ENCODE measurements at regions not wholly inside any gene's neighbourhood (a gene's known extent, or its start where the extent isn't known, plus 50 kb on each side); places are given as distances from the start of the nearest gene placed in this dataset.

DNA sequence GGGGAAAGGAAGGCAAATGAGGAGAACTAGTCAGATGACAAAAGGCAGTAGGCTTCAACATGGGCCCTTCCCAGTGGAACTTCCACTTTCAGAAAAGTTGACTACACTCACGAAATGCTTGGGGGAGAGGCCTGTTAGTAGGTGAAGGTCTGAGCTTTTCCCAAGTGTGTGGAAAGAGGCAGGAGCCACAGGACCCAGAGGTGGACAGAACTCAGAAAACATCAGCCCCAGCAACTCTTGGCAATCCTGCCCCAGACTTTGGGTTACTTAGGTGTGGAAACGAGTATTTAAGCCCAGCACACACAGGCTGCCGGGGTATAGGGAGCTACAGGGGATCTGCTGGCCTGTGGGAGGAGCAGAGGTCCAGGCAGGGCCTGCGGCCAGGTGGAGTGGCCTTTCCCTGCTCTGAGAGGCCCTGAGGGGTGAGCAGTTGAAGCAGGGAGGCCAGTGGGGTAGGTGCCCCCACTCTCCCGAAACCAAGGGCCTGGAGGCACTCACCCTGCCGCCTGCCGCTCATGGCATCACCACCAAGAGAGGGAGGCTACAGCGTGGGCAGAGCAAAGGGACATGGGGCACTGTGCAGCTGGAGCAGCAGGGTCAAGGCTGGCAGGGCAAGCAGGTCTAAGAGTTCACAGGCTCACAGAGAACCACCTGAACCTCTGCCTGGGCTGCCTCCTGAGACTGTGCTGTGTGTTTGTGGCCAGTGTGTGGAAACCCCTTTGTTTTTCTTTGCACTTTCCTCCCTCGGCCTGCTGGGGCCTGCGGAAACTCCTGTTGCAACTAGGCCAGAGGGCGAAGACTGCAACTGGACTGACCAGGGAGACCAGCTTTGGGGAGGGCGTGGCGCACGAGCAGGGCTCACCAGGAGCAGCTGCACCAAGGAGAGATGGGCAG, 130.7 kb upstream of the SERTAD2 start:
- Histone ChIP-seq H3K27me3 (ENCODE audit: control insufficient read depth, insufficient read depth, low read length) (no peaks in the 10 kb centered on the region), H3K36me3 (ENCODE audit: control insufficient read depth, insufficient read depth, low read length) (no peaks in the 10 kb centered on the region), H3K4me3 (ENCODE audit: low read length) (no peak overlapping the region), H3K4me1 (ENCODE audit: control insufficient read depth, insufficient read depth, low read length) (no peaks in the 10 kb centered on the region), H3K27ac (ENCODE audit: low read length) (no peak overlapping the region), H3K9me3 (ENCODE audit: control insufficient read depth, low read depth, low read length) (no peaks in the 10 kb centered on the region)
- WGBS (ENCODE audit: insufficient coverage, low lambda C conversion rate), result no CpG with 5 or more reads among the region's 14 CpGs
- no peak for DNase-seq

DNA sequence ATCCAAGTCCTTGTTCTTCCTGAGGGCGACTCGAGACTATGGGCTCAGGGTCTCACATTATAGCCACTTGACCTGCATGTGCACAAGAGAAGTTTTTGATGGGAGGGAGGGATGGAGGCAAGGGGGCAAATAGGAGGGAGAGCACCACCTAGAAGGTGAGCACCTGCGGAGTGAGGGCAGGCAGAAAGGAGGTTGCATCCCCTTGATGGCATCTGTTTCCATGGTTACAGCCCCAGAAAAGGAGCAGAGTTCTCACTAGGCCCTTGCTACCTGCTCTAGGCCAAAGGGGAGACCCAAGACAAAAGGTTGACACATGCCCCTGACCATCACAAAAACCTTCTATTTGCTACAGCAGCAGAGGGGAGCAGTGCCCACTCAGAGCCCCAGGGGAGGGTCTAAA, 131.5 kb upstream of the SERTAD2 start:
- Histone ChIP-seq H3K27ac (ENCODE audit: low read length) (no peak overlapping the region), H3K36me3 (ENCODE audit: control insufficient read depth, insufficient read depth, low read length) (no peaks in the 10 kb centered on the region), H3K9me3 (ENCODE audit: control insufficient read depth, low read depth, low read length) (no peaks in the 10 kb centered on the region), H3K4me3 (ENCODE audit: low read length) (no peak overlapping the region), H3K4me1 (ENCODE audit: control insufficient read depth, insufficient read depth, low read length) (no peaks in the 10 kb centered on the region), H3K27me3 (ENCODE audit: control insufficient read depth, insufficient read depth, low read length) (no peaks in the 10 kb centered on the region)
- no peak for DNase-seq
- no CpG with 5 or more reads among the region's 3 CpGs for WGBS (ENCODE audit: insufficient coverage, low lambda C conversion rate)

DNA sequence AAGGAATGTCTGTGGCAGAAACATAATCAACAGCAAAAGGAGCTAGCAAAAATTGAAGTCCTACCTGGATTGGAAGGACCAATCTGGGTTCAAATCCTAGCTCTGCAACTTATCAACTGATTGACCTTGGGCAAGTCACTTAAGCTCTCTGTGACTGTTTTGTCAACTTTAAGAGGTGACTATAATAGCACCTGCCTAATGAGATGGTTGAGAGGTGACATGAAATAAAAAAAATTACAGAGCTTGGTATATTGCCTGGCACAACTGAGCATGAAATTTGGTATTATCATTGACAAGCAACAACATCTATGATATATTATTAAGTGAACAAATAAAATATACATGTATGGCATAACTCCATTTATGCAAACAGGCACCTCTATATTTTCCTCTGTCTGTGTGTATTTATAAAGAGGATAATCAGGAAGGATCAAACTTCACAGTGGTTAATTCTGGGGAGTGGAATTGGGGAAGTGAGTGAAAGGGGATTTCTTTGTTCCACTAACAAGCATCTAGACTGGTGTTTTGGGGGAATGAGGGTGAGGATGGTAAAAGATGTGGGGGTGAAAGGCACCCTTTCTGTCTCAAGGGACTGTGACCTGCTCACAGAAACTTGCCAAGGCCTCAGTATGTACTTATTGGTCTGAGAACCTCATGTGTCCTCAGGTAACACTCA, 132.8 kb upstream of the SERTAD2 start:
- Histone ChIP-seq H3K27ac (ENCODE audit: low read length) (no peak overlapping the region), H3K36me3 (ENCODE audit: control insufficient read depth, insufficient read depth, low read length) (no peaks in the 10 kb centered on the region), H3K9me3 (ENCODE audit: control insufficient read depth, low read depth, low read length) (no peaks in the 10 kb centered on the region), H3K27me3 (ENCODE audit: control insufficient read depth, insufficient read depth, low read length) (no peaks in the 10 kb centered on the region), H3K4me3 (ENCODE audit: low read length) (no peak overlapping the region), H3K4me1 (ENCODE audit: control insufficient read depth, insufficient read depth, low read length) (no peaks in the 10 kb centered on the region)
- DNase-seq, result no peak

DNA sequence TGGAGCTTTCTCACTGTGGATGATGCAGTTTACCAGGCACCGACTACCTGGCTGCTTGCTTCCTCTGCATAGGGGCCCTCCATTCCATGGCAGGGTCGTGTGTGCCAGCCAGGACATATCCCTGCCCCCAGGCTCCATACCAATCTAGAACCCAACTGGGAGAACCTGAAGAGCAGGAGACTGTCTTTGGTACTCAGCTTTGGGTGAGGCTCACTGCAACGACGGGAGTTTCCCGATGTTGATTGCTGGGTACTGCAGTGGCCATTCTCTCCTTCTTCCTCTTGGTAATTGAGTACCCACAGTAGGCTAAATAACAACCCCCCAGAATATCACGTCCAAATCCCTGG, 133.3 kb upstream of the SERTAD2 start:
- DNase-seq, result no peak
- Histone ChIP-seq H3K36me3 (ENCODE audit: control insufficient read depth, insufficient read depth, low read length) (no peaks in the 10 kb centered on the region), H3K9me3 (ENCODE audit: control insufficient read depth, low read depth, low read length) (no peaks in the 10 kb centered on the region), H3K4me3 (ENCODE audit: low read length) (no peak overlapping the region), H3K27ac (ENCODE audit: low read length) (no peak overlapping the region), H3K27me3 (ENCODE audit: control insufficient read depth, insufficient read depth, low read length) (no peaks in the 10 kb centered on the region), H3K4me1 (ENCODE audit: control insufficient read depth, insufficient read depth, low read length) (no peaks in the 10 kb centered on the region)
- WGBS (ENCODE audit: insufficient coverage, low lambda C conversion rate), result no CpG with 5 or more reads among the region's 6 CpGs

DNA sequence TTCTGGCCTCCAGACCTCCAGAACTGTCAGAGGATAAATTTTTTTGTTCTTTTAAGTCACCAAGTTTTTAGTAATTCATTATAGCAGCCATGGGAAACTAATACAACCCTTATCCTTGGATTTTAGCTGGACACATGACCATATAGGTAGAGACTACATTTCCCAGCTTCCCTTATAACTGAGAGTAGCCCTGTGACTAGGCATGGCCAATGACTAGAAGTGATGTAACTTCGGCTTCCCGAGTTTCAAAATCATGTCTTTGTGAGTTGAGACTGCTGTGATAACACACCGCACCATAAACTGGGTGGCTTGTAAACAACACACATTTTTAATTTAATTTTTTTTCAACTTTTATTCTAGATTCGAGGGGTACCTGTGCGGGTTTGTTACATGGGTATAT, 134.0 kb upstream of the SERTAD2 start:
- DNase-seq, result no peak
- Histone ChIP-seq H3K9me3 (ENCODE audit: control insufficient read depth, low read depth, low read length) (no peaks in the 10 kb centered on the region), H3K4me1 (ENCODE audit: control insufficient read depth, insufficient read depth, low read length) (no peaks in the 10 kb centered on the region), H3K27me3 (ENCODE audit: control insufficient read depth, insufficient read depth, low read length) (no peaks in the 10 kb centered on the region), H3K4me3 (ENCODE audit: low read length) (no peak overlapping the region), H3K27ac (ENCODE audit: low read length) (no peak overlapping the region), H3K36me3 (ENCODE audit: control insufficient read depth, insufficient read depth, low read length) (no peaks in the 10 kb centered on the region)
- WGBS (ENCODE audit: insufficient coverage, low lambda C conversion rate), result 14% methylated on average over 1 of the region's 5 CpGs

DNA sequence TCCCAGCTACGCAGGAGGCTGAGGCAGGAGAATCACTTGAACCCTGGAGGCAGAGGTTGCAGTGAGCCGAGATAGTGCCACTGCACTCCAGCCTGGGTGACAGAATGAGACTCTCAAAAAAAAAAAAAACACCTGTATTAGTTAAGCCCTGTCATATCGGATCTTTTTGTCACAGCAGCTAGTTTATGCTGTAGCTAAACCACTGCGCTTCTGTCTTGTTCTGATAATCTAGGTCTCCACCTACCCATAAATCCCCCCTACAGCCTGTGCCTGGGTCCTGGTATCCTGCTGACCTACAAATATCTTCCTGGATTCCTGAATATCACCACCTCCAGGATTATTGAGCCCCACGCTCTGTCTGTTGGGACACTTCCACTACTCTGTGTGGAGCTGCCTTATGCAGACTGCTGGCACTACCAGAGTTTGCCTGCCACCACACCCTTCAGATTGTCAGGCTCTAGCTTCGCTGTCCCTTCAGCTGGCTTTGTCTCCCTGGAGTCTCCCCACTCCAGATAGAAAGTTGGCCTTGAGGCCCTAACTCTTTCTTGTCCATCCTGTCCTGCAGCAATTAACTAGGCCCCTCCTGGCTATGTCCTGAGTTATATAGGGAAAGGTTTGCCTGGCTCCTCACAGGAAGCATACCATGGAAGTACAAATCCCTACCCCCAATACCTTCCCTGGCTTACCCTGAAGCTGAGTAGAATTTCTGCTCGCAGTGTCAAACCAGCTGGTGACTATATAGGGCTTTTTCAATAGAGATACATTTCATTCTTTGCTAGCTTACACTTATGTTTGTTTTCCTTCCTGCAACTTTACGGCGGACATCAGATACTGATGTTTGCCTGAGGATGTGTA, 136.0 kb upstream of the SERTAD2 start:
- H3K4me3 ChIP-seq (ENCODE audit: low read length), result no peak overlapping the region
- H3K4me1 ChIP-seq (ENCODE audit: control insufficient read depth, insufficient read depth, low read length), result no peaks in the 10 kb centered on the region
- WGBS (ENCODE audit: insufficient coverage, low lambda C conversion rate), result 53% methylated on average over 2 of the region's 9 CpGs
- H3K36me3 ChIP-seq (ENCODE audit: control insufficient read depth, insufficient read depth, low read length), result no peaks in the 10 kb centered on the region
- no peaks in the 10 kb centered on the region for H3K27me3 ChIP-seq (ENCODE audit: control insufficient read depth, insufficient read depth, low read length)
- H3K27ac ChIP-seq (ENCODE audit: low read length), result no peak overlapping the region
- no peak for DNase-seq
- H3K9me3 ChIP-seq (ENCODE audit: control insufficient read depth, low read depth, low read length), result no peaks in the 10 kb centered on the region

DNA sequence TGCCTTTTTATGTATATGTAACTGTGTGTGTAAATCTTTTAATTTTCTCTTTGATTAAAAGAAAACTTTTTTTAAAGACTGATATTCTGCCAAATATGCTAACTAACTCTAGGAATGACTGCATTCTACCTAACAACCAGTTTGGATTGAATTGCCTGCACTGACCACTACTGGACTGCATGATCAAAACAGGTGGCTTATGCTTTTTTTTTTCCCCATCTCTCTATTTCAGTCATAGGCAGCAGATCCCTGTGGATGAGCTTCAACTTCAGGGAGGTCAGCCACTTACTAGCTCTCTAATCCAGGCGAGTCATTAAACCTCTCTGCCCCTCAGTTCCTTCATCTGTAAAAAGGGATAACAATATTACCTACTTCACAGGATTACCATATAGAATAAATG, 138.6 kb upstream of the SERTAD2 start:
- WGBS (ENCODE audit: insufficient coverage, low lambda C conversion rate), result no CpG with 5 or more reads among the region's 1 CpG
- H3K4me3 ChIP-seq (ENCODE audit: low read length), result no peak overlapping the region
- H3K36me3 ChIP-seq (ENCODE audit: control insufficient read depth, insufficient read depth, low read length), result no peaks in the 10 kb centered on the region
- H3K9me3 ChIP-seq (ENCODE audit: control insufficient read depth, low read depth, low read length), result no peaks in the 10 kb centered on the region
- no peak overlapping the region for H3K27ac ChIP-seq (ENCODE audit: low read length)
- H3K27me3 ChIP-seq (ENCODE audit: control insufficient read depth, insufficient read depth, low read length), result peaks cover 18% of the 10 kb centered on the region
- DNase-seq, result no peak
- no peaks in the 10 kb centered on the region for H3K4me1 ChIP-seq (ENCODE audit: control insufficient read depth, insufficient read depth, low read length)

DNA sequence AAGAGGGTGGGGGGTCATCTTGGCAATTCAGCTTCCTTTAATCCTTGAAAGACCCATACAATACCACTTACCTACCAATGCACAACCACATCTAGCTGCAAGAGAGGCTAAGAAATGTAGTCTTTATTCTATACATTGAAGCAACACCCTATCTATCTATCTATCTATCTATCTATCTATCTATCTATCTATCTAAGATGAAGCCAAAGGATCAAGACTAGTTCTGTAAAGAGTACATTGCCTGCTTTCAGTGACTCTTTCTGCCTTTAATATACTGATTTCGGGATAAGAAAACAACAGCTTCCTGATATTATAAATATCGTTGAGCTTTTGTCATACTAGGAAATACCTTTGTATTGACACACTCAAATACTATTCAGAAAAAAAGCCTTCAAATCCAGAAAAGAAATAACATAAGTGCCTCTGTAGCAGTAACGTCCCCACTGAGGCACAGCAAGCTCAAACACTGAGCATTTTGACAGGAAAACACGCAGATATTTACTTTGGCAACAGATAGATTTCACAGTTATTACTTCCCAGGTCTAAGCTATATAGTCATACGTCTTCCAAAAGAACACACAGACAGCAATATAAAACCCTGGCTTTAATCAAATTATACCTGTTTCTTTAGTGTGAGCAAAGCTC, 139.4 kb upstream of the SERTAD2 start:
- no peaks in the 10 kb centered on the region for H3K36me3 ChIP-seq (ENCODE audit: control insufficient read depth, insufficient read depth, low read length)
- H3K27ac ChIP-seq (ENCODE audit: low read length), result no peak overlapping the region
- H3K27me3 ChIP-seq (ENCODE audit: control insufficient read depth, insufficient read depth, low read length), result peaks cover 18% of the 10 kb centered on the region
- WGBS (ENCODE audit: insufficient coverage, low lambda C conversion rate), result 100% methylated on average over 1 of the region's 5 CpGs
- DNase-seq, result no peak
- H3K9me3 ChIP-seq (ENCODE audit: control insufficient read depth, low read depth, low read length), result no peaks in the 10 kb centered on the region
- H3K4me3 ChIP-seq (ENCODE audit: low read length), result no peak overlapping the region
- H3K4me1 ChIP-seq (ENCODE audit: control insufficient read depth, insufficient read depth, low read length), result no peaks in the 10 kb centered on the region

DNA sequence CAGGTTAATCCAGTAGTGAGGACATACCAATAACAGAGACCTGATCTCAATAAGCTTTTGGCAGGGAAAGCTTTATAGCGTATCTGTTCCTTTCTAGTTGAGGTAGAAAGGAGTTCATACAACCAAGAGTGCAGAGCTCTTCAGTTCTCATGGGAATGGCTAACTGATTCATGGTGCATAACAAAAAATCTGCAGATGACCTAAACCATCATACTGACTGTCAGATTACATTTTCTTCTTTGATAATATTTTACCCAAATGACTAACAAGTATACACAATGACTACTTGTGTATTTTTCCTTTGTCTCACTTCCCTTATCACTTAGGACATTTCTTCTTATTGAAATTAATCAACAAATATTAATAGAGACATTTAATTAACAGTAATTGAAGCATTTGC, 140.0 kb upstream of the SERTAD2 start:
- DNase-seq, result no peak
- Histone ChIP-seq H3K27me3 (ENCODE audit: control insufficient read depth, insufficient read depth, low read length) (peaks cover 18% of the 10 kb centered on the region), H3K27ac (ENCODE audit: low read length) (no peak overlapping the region), H3K4me3 (ENCODE audit: low read length) (no peak overlapping the region), H3K4me1 (ENCODE audit: control insufficient read depth, insufficient read depth, low read length) (no peaks in the 10 kb centered on the region), H3K9me3 (ENCODE audit: control insufficient read depth, low read depth, low read length) (no peaks in the 10 kb centered on the region), H3K36me3 (ENCODE audit: control insufficient read depth, insufficient read depth, low read length) (no peaks in the 10 kb centered on the region)
- no CpG with 5 or more reads among the region's 1 CpG for WGBS (ENCODE audit: insufficient coverage, low lambda C conversion rate)

DNA sequence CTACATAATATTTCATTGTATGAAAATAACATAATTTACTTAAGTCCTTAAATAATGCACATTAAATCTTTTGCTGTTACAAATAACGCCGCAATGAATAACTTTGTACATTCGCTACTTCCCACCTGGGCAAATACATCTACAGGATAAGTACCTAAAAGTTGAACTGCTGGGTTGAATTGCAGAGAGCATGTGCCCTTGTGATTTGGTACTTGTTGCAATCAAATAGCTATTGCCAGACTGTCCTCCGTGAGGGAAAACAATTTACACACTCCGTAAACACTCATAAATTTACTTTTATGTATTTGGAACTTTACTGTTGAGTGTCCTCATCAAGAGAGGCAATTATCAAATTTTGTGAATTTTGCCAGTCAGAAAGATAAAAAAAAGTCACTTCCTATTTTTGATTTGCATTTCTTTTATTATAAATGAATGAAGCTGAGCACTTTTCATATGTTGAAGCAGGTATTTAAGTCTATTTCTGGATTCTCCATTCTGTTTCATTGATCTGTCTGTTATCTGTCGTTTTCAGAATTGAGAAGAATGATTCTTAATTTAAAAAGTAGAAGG, 140.8 kb upstream of the SERTAD2 start:
- 20% methylated on average over 1 of the region's 6 CpGs for WGBS (ENCODE audit: insufficient coverage, low lambda C conversion rate)
- no peaks in the 10 kb centered on the region for H3K4me1 ChIP-seq (ENCODE audit: control insufficient read depth, insufficient read depth, low read length)
- H3K9me3 ChIP-seq (ENCODE audit: control insufficient read depth, low read depth, low read length), result no peaks in the 10 kb centered on the region
- no peak for DNase-seq
- peaks cover 18% of the 10 kb centered on the region for H3K27me3 ChIP-seq (ENCODE audit: control insufficient read depth, insufficient read depth, low read length)
- no peaks in the 10 kb centered on the region for H3K36me3 ChIP-seq (ENCODE audit: control insufficient read depth, insufficient read depth, low read length)
- no peak overlapping the region for H3K27ac ChIP-seq (ENCODE audit: low read length)
- H3K4me3 ChIP-seq (ENCODE audit: low read length), result no peak overlapping the region
